GM21723 (cell line): ENCODE measurements at regions not wholly inside any gene's neighbourhood (a gene's known extent, or its start where the extent isn't known, plus 50 kb on each side); places are given as distances from the start of the nearest gene placed in this dataset.

ENCODE experiments used
- ATAC-seq: cut with Tn5 transposase; IDR thresholded peaks from one replicate; pipeline ENCODE4 v1.9.1; 2021; ENCODE audit warnings: mild to moderate bottlenecking, moderate library complexity; ENCODE audit not compliant: unreplicated experiment

- ATAC-seq: no peak
These were observed 81.7 kb downstream of the FAM217A start for GRCh38 chr6:3997177-3997770.

GRCh38 chr6:3999800-4000661, 78.9 kb downstream of the FAM217A start:
- no peak for ATAC-seq

GRCh38 chr6:4004249-4004648, 74.7 kb downstream of the FAM217A start:
- ATAC-seq: no peak

GRCh38 chr6:4008324-4009047, 70.5 kb downstream of the FAM217A start:
- no peak for ATAC-seq

GRCh38 chr6:4009486-4009885, 69.5 kb downstream of the FAM217A start:
- no peak for ATAC-seq

GRCh38 chr6:4010048-4010447, 68.9 kb downstream of the FAM217A start:
- ATAC-seq: no peak

GRCh38 chr6:4010689-4011090, 68.2 kb downstream of the FAM217A start:
- no peak for ATAC-seq

- ATAC-seq: no peak
These were observed 66.1 kb downstream of the FAM217A start for GRCh38 chr6:4012826-4013225.

- no peak for ATAC-seq
These were observed 61.7 kb downstream of the FAM217A start for GRCh38 chr6:4017058-4017739.

- no peak for ATAC-seq
These were observed 61.1 kb downstream of the FAM217A start for GRCh38 chr6:4017834-4018170.

- peak; percentile 66 for ATAC-seq
These were observed 60.6 kb downstream of the FAM217A start for GRCh38 chr6:4018171-4018923.
